B cell (primary cell): ENCODE measurements at regions not wholly inside any gene's neighbourhood (a gene's known extent, or its start where the extent isn't known, plus 50 kb on each side); places are given as distances from the start of the nearest gene placed in this dataset.

Experiments used
- ATAC-seq: fragments of 200-7000 bp; cut with Tn5 transposase; one replicate; pipeline ENCODE4 v1.10.0; 2021; ENCODE audit warnings: low read depth, mild to moderate bottlenecking, moderate number of reproducible peaks, moderate library complexity
- CTCF ChIA-PET: fragments of 350-600 bp; sonication (Branson Sonifier 250); formaldehyde crosslinking; loops from one replicate; lab custom pipeline; 2021; ENCODE audit warnings: antibody characterized with exemption, inconsistent platforms; lab: Charles Lee
- POLR2A ChIA-PET: fragments of 350-600 bp; sonication (Branson Sonifier 250); formaldehyde crosslinking; loops from one replicate; lab custom pipeline; 2021; ENCODE audit warnings: antibody characterized with exemption; lab: Charles Lee
- DNase-seq: peaks from one replicate; pipeline ENCODE4 v3.0.0; 2013
- H2AFZ ChIP-seq: 2 replicates; pipeline ENCODE4 v1.6.1; 2012; ENCODE audit warnings: mild to moderate bottlenecking, low read depth, low read length; ENCODE audit not compliant: insufficient read depth, poor library complexity, severe bottlenecking
- H3K27ac ChIP-seq, 2 donors: 1 replicate in 1 of 2; 2 replicates in 1 of 2; pipeline ENCODE4 v1.5.1; 2012 to 2013; ENCODE audit warnings: low read length in 2 of 2, mild to moderate bottlenecking in 2 of 2, moderate library complexity in 1 of 2
- H3K27me3 ChIP-seq, 4 experiments: fragments of 200-600 bp in 1 of 4; sonication (generic) in 1 of 4; replicated peaks in 1 of 4; 1 replicate in 2 of 4; 2 replicates in 2 of 4; pipeline versions ENCODE4 v1.6.1 to v1.7.0; 2013 to 2016; ENCODE audit warnings: low read length in 3 of 4, mild to moderate bottlenecking in 2 of 4, mixed read lengths in 1 of 4, moderate library complexity in 1 of 4; ENCODE audit not compliant: insufficient read depth in 4 of 4, control insufficient read depth in 3 of 4; ENCODE audit errors: control extremely low read depth in 1 of 4
- H3K36me3 ChIP-seq, 2 experiments: replicated peaks in 1 of 2; 1 replicate in 1 of 2; 2 replicates in 1 of 2; pipeline versions ENCODE4 v1.6.1 to v1.7.1; 2013; ENCODE audit warnings: low read length in 1 of 2; ENCODE audit not compliant: insufficient read depth in 2 of 2, control insufficient read depth in 1 of 2; ENCODE audit errors: control extremely low read depth in 1 of 2, extremely low read depth in 1 of 2
- H3K4me1 ChIP-seq, 2 donors: fragments of 200-600 bp in 1 of 2; sonication (generic) in 1 of 2; 1 replicate in 1 of 2; 2 replicates in 1 of 2; pipeline versions ENCODE4 v1.5.1 to v1.6.1; 2013 to 2017; ENCODE audit warnings: low read length in 2 of 2; ENCODE audit not compliant: control insufficient read depth in 2 of 2, insufficient read depth in 2 of 2
- H3K4me2 ChIP-seq: replicated peaks from 2 replicates; pipeline ENCODE3; 2012; ENCODE audit warnings: mild to moderate bottlenecking, low read depth, low read length; ENCODE audit not compliant: poor library complexity, severe bottlenecking
- H3K4me3 ChIP-seq, 5 experiments: fragments of 200-600 bp in 1 of 5; sonication (generic) in 1 of 5; 1 replicate in 3 of 5; 2 replicates in 2 of 5; pipeline versions ENCODE4 v1.5.1 to v1.7.0; 2011 to 2016; ENCODE audit warnings: low read length in 4 of 5, mild to moderate bottlenecking in 4 of 5, low read depth in 2 of 5, control low read depth in 1 of 5, moderate library complexity in 1 of 5; ENCODE audit not compliant: insufficient read depth in 1 of 5; ENCODE audit errors: control extremely low read depth in 1 of 5, extremely low read depth in 1 of 5
- H3K79me2 ChIP-seq: fragments of 200-600 bp; sonication (generic); one replicate; pipeline ENCODE4 v1.6.0; 2016; ENCODE audit warnings: low read length; ENCODE audit not compliant: control insufficient read depth, insufficient read depth
- H3K9ac ChIP-seq: fragments of 200-600 bp; sonication (generic); 2 replicates; pipeline ENCODE4 v1.6.1; 2017; ENCODE audit warnings: mild to moderate bottlenecking, low read length, moderate library complexity
- H3K9me3 ChIP-seq, 3 donors: one replicate each; pipeline versions ENCODE4 v1.6.1 to v1.7.1; 2013; ENCODE audit warnings: low read length in 2 of 3; ENCODE audit not compliant: control insufficient read depth in 2 of 3, insufficient read depth in 1 of 3; ENCODE audit errors: control extremely low read depth in 1 of 3
- H4K20me1 ChIP-seq: 2 replicates; pipeline ENCODE4 v1.6.0; 2012; ENCODE audit warnings: mild to moderate bottlenecking, low read length; ENCODE audit not compliant: insufficient read depth, control insufficient read depth, poor library complexity, severe bottlenecking
- H3K27ac Mint-ChIP-seq: one replicate; pipeline ENCODE4 v1.8.0; 2021; ENCODE audit warnings: mixed read lengths
- H3K27me3 Mint-ChIP-seq: one replicate; pipeline ENCODE4 v1.8.0; 2021; ENCODE audit warnings: mixed read lengths
- H3K4me1 Mint-ChIP-seq: one replicate; pipeline ENCODE4 v1.8.0; 2021; ENCODE audit warnings: mixed read lengths
- H3K4me3 Mint-ChIP-seq: one replicate; pipeline ENCODE4 v1.8.0; 2021; ENCODE audit warnings: mixed read lengths
- H3K9me3 Mint-ChIP-seq: one replicate; pipeline ENCODE4 v1.8.0; 2022; ENCODE audit warnings: mixed read lengths; ENCODE audit not compliant: insufficient read depth
- CTCF ChIP-seq: fragments of 200-600 bp; IDR thresholded peaks from one replicate; pipeline ENCODE4 v1.8.0; 2022; ENCODE audit warnings: antibody characterized with exemption, mild to moderate bottlenecking
- EZH2 ChIP-seq: IDR thresholded peaks from 2 replicates; pipeline ENCODE4 v1.6.1; 2012; ENCODE audit warnings: borderline replicate concordance, low read depth, mild to moderate bottlenecking, moderate library complexity, low read length; ENCODE audit not compliant: insufficient read depth, poor library complexity, severe bottlenecking
- WGBS: methylation state at CpG from one replicate; pipeline ENCODE4 v1.1.5; 2013; ENCODE audit warnings: missing lambda C conversion rate; ENCODE audit not compliant: insufficient coverage; 5-methylcytosine and 5-hydroxymethylcytosine counted together
- intact Hi-C: fragments of 100-400 bp; cut with micrococcal nuclease; formaldehyde crosslinking; loops from one replicate; pipeline ENCODE4 v1.10.0; 2022

DNA sequence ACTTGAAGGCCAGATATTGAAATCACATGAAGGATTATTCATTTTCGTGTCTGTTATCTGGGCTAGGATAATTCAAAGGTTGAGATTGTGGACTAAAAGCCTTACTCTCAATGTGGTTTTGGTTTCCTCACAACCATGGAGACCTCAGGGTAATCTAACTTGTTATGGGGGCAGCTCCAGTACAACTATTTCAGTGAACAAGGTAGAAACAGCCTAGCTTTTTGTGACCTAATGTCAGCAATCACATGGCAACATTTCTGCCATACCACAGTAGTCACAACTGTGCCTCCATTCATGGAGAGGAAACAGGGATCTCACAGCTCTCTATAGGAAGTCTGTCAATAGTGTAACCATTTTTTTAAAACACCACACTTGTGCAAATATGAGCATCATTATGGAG lies 62.4 kb upstream of the RARB start:
- H3K27ac ChIP-seq: no peak overlapping the region
- ChIA-PET POLR2A (no interaction called here), CTCF (no interaction called here)
- no peaks in the 10 kb centered on the region for H3K36me3 ChIP-seq
- H3K27me3 ChIP-seq: no peaks in the 10 kb centered on the region
- peaks cover 2% of the 10 kb centered on the region for H3K9me3 Mint-ChIP-seq
- intact Hi-C loops: no loop called here
- H3K4me3 ChIP-seq: no peak overlapping the region
- no peaks in the 10 kb centered on the region for H3K4me1 ChIP-seq
- H3K4me3 Mint-ChIP-seq: no peak overlapping the region
- no peaks in the 10 kb centered on the region for H3K79me2 ChIP-seq
- no peak overlapping the region for H3K27ac Mint-ChIP-seq
- WGBS: 80% methylated on average over 1 of the region's 1 CpG
- no peak overlapping the region for H3K9ac ChIP-seq
- DNase-seq (no peak), ATAC-seq (no peak)
- H3K4me2 ChIP-seq: no peak overlapping the region
- peaks cover 0 to 7% (median 0%) of the 10 kb centered on the region in 3 donors for H3K9me3 ChIP-seq
- TF ChIP-seq CTCF: no peak
- no peak for TF ChIP-seq EZH2
- no peaks in the 10 kb centered on the region for H4K20me1 ChIP-seq
- H2AFZ ChIP-seq: no peak overlapping the region
- no peaks in the 10 kb centered on the region for H3K4me1 Mint-ChIP-seq
- H3K27me3 Mint-ChIP-seq: no peaks in the 10 kb centered on the region

GRCh38 chr3:25367025-25367424 lies 61.0 kb upstream of the RARB start:
- no peak overlapping the region for H3K9ac ChIP-seq
- no peaks in the 10 kb centered on the region for H3K4me1 ChIP-seq
- no CpG with 5 or more reads among the region's 1 CpG for WGBS
- DNase-seq (no peak), ATAC-seq (no peak)
- CTCF ChIA-PET: no interaction called here
- Mint-ChIP-seq H3K4me1 (no peaks in the 10 kb centered on the region), H3K27ac (no peak overlapping the region), H3K9me3 (no peaks in the 10 kb centered on the region), H3K4me3 (no peak overlapping the region), H3K27me3 (no peaks in the 10 kb centered on the region)
- no peak overlapping the region for H3K4me3 ChIP-seq
- H4K20me1 ChIP-seq: no peaks in the 10 kb centered on the region
- H2AFZ ChIP-seq: no peak overlapping the region
- H3K36me3 ChIP-seq: no peaks in the 10 kb centered on the region
- intact Hi-C loops: no loop called here
- TF ChIP-seq EZH2 (no peak), CTCF (no peak)
- no peaks in the 10 kb centered on the region for H3K27me3 ChIP-seq
- H3K9me3 ChIP-seq: peaks cover 0 to 4% (median 0%) of the 10 kb centered on the region in 3 donors
- H3K27ac ChIP-seq: no peak overlapping the region
- POLR2A ChIA-PET: no interaction called here
- no peaks in the 10 kb centered on the region for H3K79me2 ChIP-seq
- H3K4me2 ChIP-seq: no peak overlapping the region
